HCT116 (cell line): ENCODE measurements at regions not wholly inside any gene's neighbourhood (a gene's known extent, or its start where the extent isn't known, plus 50 kb on each side); places are given as distances from the start of the nearest gene placed in this dataset.

Experiments used
- ATAC-seq: fragments of 200-7000 bp; cut with Tn5 transposase; 2 replicates; pipeline ENCODE4 v1.9.1; 2020; ENCODE audit warnings: mild to moderate bottlenecking, moderate library complexity
- BruUV-seq: library from RNA; stranded (reverse); fragments of 400-500 nt; replicated peaks from 2 replicates; lab custom pipeline; 2021; lab: Mats Ljungman, UMichigan
- CTCF ChIA-PET: fragments of 300-600 bp; sonication (Branson Sonifier 250); formaldehyde crosslinking; loops from one replicate; lab custom pipeline; 2021; ENCODE audit warnings: antibody characterized with exemption; lab: Charles Lee
- POLR2A ChIA-PET: fragments of 300-600, 350-600 bp; sonication (Branson Sonifier 250); formaldehyde crosslinking; loops from one replicate; lab custom pipeline; 2021; ENCODE audit warnings: antibody characterized with exemption; lab: Charles Lee
- RAD21 ChIA-PET, 2 experiments: fragments of 300-600 bp; sonication (Branson Sonifier 250); formaldehyde crosslinking; loops; one replicate each; lab custom pipeline; 2023; ENCODE audit warnings: low total read pairs in 2 of 2; ENCODE audit not compliant: uncharacterized antibody in 2 of 2, unreplicated experiment in 2 of 2, low non-redundant PET in 1 of 2; lab: Charles Lee
- DNase-seq: peaks from one replicate; pipeline ENCODE4 v3.0.0-alpha.2; 2010; ENCODE audit warnings: low read depth, low spot score
- H2AFZ ChIP-seq: fragments of 200-600 bp; shearing (Covaris generic), sonication (generic); 2 replicates; pipeline ENCODE4 v1.6.1; 2017; ENCODE audit warnings: low read depth, mixed run types, mixed read lengths, antibody characterized with exemption, low read length; ENCODE audit not compliant: poor library complexity, severe bottlenecking
- H3K27ac ChIP-seq: 2 replicates; pipeline ENCODE4 v1.5.1; 2012; ENCODE audit warnings: low read depth, low read length
- H3K27me3 ChIP-seq: fragments of 200-600 bp; sonication (generic); 2 replicates; pipeline ENCODE4 v1.6.1; 2016; ENCODE audit warnings: mixed run types, low read length, mixed read lengths; ENCODE audit not compliant: insufficient read depth
- H3K36me3 ChIP-seq, 2 experiments: fragments of 200-500 bp in 1 of 2; fragments of 200-600 bp in 1 of 2; sonication (Bioruptor generic) in 1 of 2; sonication (generic) in 1 of 2; 2 replicates each; pipeline versions ENCODE4 v1.5.1 to v1.6.1; 2014 to 2016; ENCODE audit warnings: low read length in 2 of 2, inconsistent platforms in 1 of 2, mixed read lengths in 1 of 2, mixed run types in 1 of 2; ENCODE audit not compliant: insufficient read depth in 2 of 2, control insufficient read depth in 1 of 2
- H3K4me1 ChIP-seq, 2 experiments: fragments of 200-600 bp in 1 of 2; sonication (generic) in 1 of 2; 2 replicates each; pipeline versions ENCODE4 v1.5.1 to v1.6.1; 2012 to 2017; ENCODE audit warnings: low read length in 2 of 2, inconsistent platforms in 1 of 2, mild to moderate bottlenecking in 1 of 2, mixed read lengths in 1 of 2, mixed run types in 1 of 2, moderate library complexity in 1 of 2; ENCODE audit not compliant: insufficient read depth in 2 of 2, control insufficient read depth in 1 of 2
- H3K4me2 ChIP-seq: fragments of 200-600 bp; sonication (generic); 2 replicates; pipeline ENCODE4 v1.6.1; 2017; ENCODE audit warnings: mixed run types, low read length, mixed read lengths
- H3K4me3 ChIP-seq, 2 experiments: fragments of 200-600 bp in 1 of 2; sonication (generic) in 1 of 2; replicated peaks in 1 of 2; 2 replicates each; pipeline ENCODE4 v1.5.1; 2011 to 2016; ENCODE audit warnings: low read length in 2 of 2, control low read depth in 1 of 2, low read depth in 1 of 2, mild to moderate bottlenecking in 1 of 2, mixed read lengths in 1 of 2, mixed run types in 1 of 2
- H3K79me2 ChIP-seq: fragments of 200-600 bp; sonication (generic); 2 replicates; pipeline ENCODE4 v1.6.1; 2017; ENCODE audit warnings: mild to moderate bottlenecking, mixed run types, low read length, moderate library complexity, mixed read lengths; ENCODE audit not compliant: insufficient read depth
- H3K9ac ChIP-seq: fragments of 200-600 bp; sonication (generic); 2 replicates; pipeline ENCODE4 v1.6.1; 2016; ENCODE audit warnings: low read length, mixed read lengths
- H3K9me2 ChIP-seq: fragments of 200-600 bp; sonication (generic), shearing (Covaris generic); 2 replicates; pipeline ENCODE4 v1.6.1; 2017; ENCODE audit warnings: mixed run types, mild to moderate bottlenecking, moderate library complexity; ENCODE audit not compliant: insufficient read depth
- H3K9me3 ChIP-seq, 2 experiments: fragments of 200-500 bp in 1 of 2; fragments of 200-600 bp in 1 of 2; sonication (Bioruptor generic) in 1 of 2; sonication (generic) in 1 of 2; 2 replicates each; pipeline ENCODE4 v1.6.1; 2014 to 2017; ENCODE audit warnings: low read length in 2 of 2, mixed read lengths in 2 of 2, inconsistent platforms in 1 of 2, low read depth in 1 of 2, mild to moderate bottlenecking in 1 of 2, mixed run types in 1 of 2, moderate library complexity in 1 of 2; ENCODE audit not compliant: control insufficient read depth in 1 of 2, insufficient read depth in 1 of 2
- H4K20me1 ChIP-seq: fragments of 200-600 bp; sonication (generic), shearing (Covaris generic); 2 replicates; pipeline ENCODE4 v1.6.1; 2017; ENCODE audit warnings: mixed run types, mild to moderate bottlenecking, moderate library complexity; ENCODE audit not compliant: insufficient read depth
- ATF3 ChIP-seq: IDR thresholded peaks from 2 replicates; pipeline ENCODE4 v1.6.1; 2012
- CBX3 ChIP-seq: IDR thresholded peaks from 2 replicates; pipeline ENCODE4 v1.6.1; 2012; ENCODE audit warnings: low read depth
- CEBPB ChIP-seq: IDR thresholded peaks from 2 replicates; pipeline ENCODE4 v1.6.1; 2012; ENCODE audit warnings: low read depth
- EZH2phosphoT487 ChIP-seq: fragments of 200-600 bp; IDR thresholded peaks from 2 replicates; pipeline ENCODE4 v1.6.1; 2018; ENCODE audit warnings: antibody characterized with exemption, borderline replicate concordance
- FOSL1 ChIP-seq: IDR thresholded peaks from 2 replicates; pipeline ENCODE4 v1.6.1; 2012; ENCODE audit warnings: low read depth
- POLR2AphosphoS5 ChIP-seq: IDR thresholded peaks from 2 replicates; pipeline ENCODE4 v1.6.1; 2011; ENCODE audit warnings: mild to moderate bottlenecking, low read depth, low read length, moderate library complexity
- REST ChIP-seq: IDR thresholded peaks from 2 replicates; pipeline ENCODE4 v1.6.1; 2012; ENCODE audit warnings: low read depth
- SIN3A ChIP-seq: IDR thresholded peaks from 2 replicates; pipeline ENCODE4 v1.6.1; 2012; ENCODE audit warnings: low read depth
- ZBTB33 ChIP-seq: IDR thresholded peaks from 2 replicates; pipeline ENCODE4 v1.6.1; 2011; ENCODE audit warnings: mild to moderate bottlenecking, low read length, moderate library complexity; ENCODE audit not compliant: insufficient replicate concordance; ENCODE audit errors: extremely low read depth
- intact Hi-C: fragments of 100-400 bp; cut with micrococcal nuclease; formaldehyde crosslinking; loops from 2 replicates; pipeline ENCODE4 v1.10.0; 2022

- no peak for DNase-seq
- Histone ChIP-seq H3K9me2 (no peaks in the 10 kb centered on the region), H3K27me3 (no peaks in the 10 kb centered on the region), H4K20me1 (no peaks in the 10 kb centered on the region), H3K79me2 (no peaks in the 10 kb centered on the region), H3K4me3 (no peak overlapping the region), H2AFZ (no peak overlapping the region), H3K4me1 (no peaks in the 10 kb centered on the region), H3K36me3 (no peaks in the 10 kb centered on the region), H3K4me2 (no peak overlapping the region), H3K27ac (no peak overlapping the region), H3K9ac (no peak overlapping the region), H3K9me3 (no peaks in the 10 kb centered on the region)
- TF ChIP-seq REST (no peak), FOSL1 (no peak), SIN3A (no peak)
- no peak for ATAC-seq
- RAD21 ChIA-PET: no interaction called here
- no TSS peak for BruUV-seq
- intact Hi-C loops: no loop called here
- CTCF ChIA-PET: no interaction called here
- POLR2A ChIA-PET: no interaction called here
These were observed 227.6 kb downstream of the KLF13 start for GRCh38 chr15:31554261-31554660.

- H3K4me3 ChIP-seq: no peak overlapping the region
- ChIA-PET RAD21 (no interaction called here), POLR2A (no interaction called here), CTCF (no interaction called here)
- no peak overlapping the region for H2AFZ ChIP-seq
- no peak for ATAC-seq
- H3K4me1 ChIP-seq: no peaks in the 10 kb centered on the region
- no peaks in the 10 kb centered on the region for H3K36me3 ChIP-seq
- no TSS peak for BruUV-seq
- no peak for DNase-seq
- no peak overlapping the region for H3K9ac ChIP-seq
- no peak overlapping the region for H3K4me2 ChIP-seq
- H3K27ac ChIP-seq: no peak overlapping the region
- H4K20me1 ChIP-seq: no peaks in the 10 kb centered on the region
- H3K9me2 ChIP-seq: no peaks in the 10 kb centered on the region
- no peaks in the 10 kb centered on the region for H3K27me3 ChIP-seq
- H3K79me2 ChIP-seq: no peaks in the 10 kb centered on the region
- intact Hi-C loops: no loop called here
- H3K9me3 ChIP-seq: no peaks in the 10 kb centered on the region
- TF ChIP-seq FOSL1 (no peak), REST (no peak), CBX3 (no peak), EZH2phosphoT487 (no peak), POLR2AphosphoS5 (no peak), ZBTB33 (no peak), ATF3 (no peak), CEBPB (no peak)
These were observed 228.4 kb downstream of the KLF13 start for GRCh38 chr15:31555022-31555421.
